GM19468 (cell line): ENCODE measurements at regions not wholly inside any gene's neighbourhood (a gene's known extent, or its start where the extent isn't known, plus 50 kb on each side); places are given as distances from the start of the nearest gene placed in this dataset.

Experiments
- ATAC-seq: cut with Tn5 transposase; IDR thresholded peaks from one replicate; pipeline ENCODE4 v1.9.1; 2021; ENCODE audit warnings: mild to moderate bottlenecking, moderate library complexity, moderate number of reproducible peaks; ENCODE audit not compliant: unreplicated experiment; ENCODE audit errors: extremely low read depth

- ATAC-seq: no peak
These were observed 57.6 kb upstream of the RNF152 start for GRCh38 chr18:61950371-61950770.

- no peak for ATAC-seq
These were observed 57.1 kb upstream of the RNF152 start for GRCh38 chr18:61949946-61950345.

- no peak for ATAC-seq
These were observed 56.1 kb upstream of the RNF152 start for GRCh38 chr18:61948846-61949438.

GRCh38 chr18:61948281-61948741 is 55.5 kb upstream of the RNF152 start:
- ATAC-seq: no peak

GRCh38 chr18:61946449-61946848 is 53.6 kb upstream of the RNF152 start:
- no peak for ATAC-seq

GRCh38 chr18:61943175-61943964 is 50.6 kb upstream of the RNF152 start:
- no peak for ATAC-seq
